Osteoblast (primary cell): ENCODE measurements at regions not wholly inside any gene's neighbourhood (a gene's known extent, or its start where the extent isn't known, plus 50 kb on each side); places are given as distances from the start of the nearest gene placed in this dataset.

Source experiments
- DNase-seq: peaks from one replicate; pipeline ENCODE4 v3.0.0; 2011; ENCODE audit warnings: low spot score, mixed read lengths; ENCODE audit not compliant: insufficient read length; ENCODE audit errors: missing footprints
- H2AFZ ChIP-seq: 2 replicates; pipeline ENCODE4 v1.6.0; 2011; ENCODE audit warnings: mild to moderate bottlenecking, low read length
- H3K27ac ChIP-seq: 2 replicates; pipeline ENCODE4 v1.5.1; 2011; ENCODE audit warnings: mild to moderate bottlenecking, low read depth, low read length, moderate library complexity
- H3K27me3 ChIP-seq: 2 replicates; pipeline ENCODE4 v1.6.0; 2012; ENCODE audit warnings: mild to moderate bottlenecking, control low read depth, inconsistent platforms, low read length, moderate library complexity; ENCODE audit not compliant: insufficient read depth
- H3K36me3 ChIP-seq: 2 replicates; pipeline ENCODE4 v1.5.1; 2011; ENCODE audit warnings: mild to moderate bottlenecking, low read length, control low read depth, moderate library complexity; ENCODE audit not compliant: insufficient read depth
- H3K4me1 ChIP-seq: 2 replicates; pipeline ENCODE4 v1.5.1; 2011; ENCODE audit warnings: mild to moderate bottlenecking, low read length, control low read depth, moderate library complexity; ENCODE audit not compliant: insufficient read depth
- H3K4me2 ChIP-seq: 2 replicates; pipeline ENCODE4 v1.6.0; 2011; ENCODE audit warnings: mild to moderate bottlenecking, low read length; ENCODE audit not compliant: insufficient read depth
- H3K4me3 ChIP-seq: fragments of 200-600 bp; sonication (generic); 3 replicates; pipeline ENCODE4 v1.5.1; 2012; ENCODE audit warnings: mild to moderate bottlenecking, low read length, inconsistent platforms; ENCODE audit not compliant: insufficient read depth
- H3K79me2 ChIP-seq: 2 replicates; pipeline ENCODE4 v1.6.0; 2012; ENCODE audit warnings: mild to moderate bottlenecking, low read length, control low read depth, inconsistent platforms; ENCODE audit not compliant: insufficient read depth
- H3K9me3 ChIP-seq: 2 replicates; pipeline ENCODE4 v1.5.1; 2011; ENCODE audit warnings: low read depth, low read length, control low read depth
- H4K20me1 ChIP-seq: 2 replicates; pipeline ENCODE4 v1.6.0; 2012; ENCODE audit warnings: mild to moderate bottlenecking, low read length, control low read depth; ENCODE audit not compliant: insufficient read depth
- TF ChIP-seq, protein P1 (sequence below): IDR thresholded peaks from 2 replicates; pipeline ENCODE4 v1.5.1; 2011; ENCODE audit warnings: mild to moderate bottlenecking, low read depth, low read length, moderate library complexity; ENCODE audit errors: extremely low read depth

GRCh38 chr18:22547807-22548561 is 130.3 kb upstream of the CTAGE1 start:
- DNase-seq, result no peak
- H3K4me1 ChIP-seq, result peaks cover 37% of the 10 kb centered on the region
- H4K20me1 ChIP-seq, result no peaks in the 10 kb centered on the region
- H3K9me3 ChIP-seq, result no peaks in the 10 kb centered on the region
- H3K36me3 ChIP-seq, result no peaks in the 10 kb centered on the region
- H3K27ac ChIP-seq, result peak overlapping the region; percentile 23
- no peaks in the 10 kb centered on the region for H3K27me3 ChIP-seq
- no peak overlapping the region for H3K4me3 ChIP-seq
- TF ChIP-seq, protein P1, sequence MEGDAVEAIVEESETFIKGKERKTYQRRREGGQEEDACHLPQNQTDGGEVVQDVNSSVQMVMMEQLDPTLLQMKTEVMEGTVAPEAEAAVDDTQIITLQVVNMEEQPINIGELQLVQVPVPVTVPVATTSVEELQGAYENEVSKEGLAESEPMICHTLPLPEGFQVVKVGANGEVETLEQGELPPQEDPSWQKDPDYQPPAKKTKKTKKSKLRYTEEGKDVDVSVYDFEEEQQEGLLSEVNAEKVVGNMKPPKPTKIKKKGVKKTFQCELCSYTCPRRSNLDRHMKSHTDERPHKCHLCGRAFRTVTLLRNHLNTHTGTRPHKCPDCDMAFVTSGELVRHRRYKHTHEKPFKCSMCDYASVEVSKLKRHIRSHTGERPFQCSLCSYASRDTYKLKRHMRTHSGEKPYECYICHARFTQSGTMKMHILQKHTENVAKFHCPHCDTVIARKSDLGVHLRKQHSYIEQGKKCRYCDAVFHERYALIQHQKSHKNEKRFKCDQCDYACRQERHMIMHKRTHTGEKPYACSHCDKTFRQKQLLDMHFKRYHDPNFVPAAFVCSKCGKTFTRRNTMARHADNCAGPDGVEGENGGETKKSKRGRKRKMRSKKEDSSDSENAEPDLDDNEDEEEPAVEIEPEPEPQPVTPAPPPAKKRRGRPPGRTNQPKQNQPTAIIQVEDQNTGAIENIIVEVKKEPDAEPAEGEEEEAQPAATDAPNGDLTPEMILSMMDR, result no peak
- H3K4me2 ChIP-seq, result no peak overlapping the region
- no peak overlapping the region for H2AFZ ChIP-seq
- H3K79me2 ChIP-seq, result no peaks in the 10 kb centered on the region

- no peaks in the 10 kb centered on the region for H3K9me3 ChIP-seq
- H3K4me1 ChIP-seq, result peaks cover 30% of the 10 kb centered on the region
Measured at GRCh38 chr18:22549260-22549937, 131.7 kb upstream of the CTAGE1 start.

GRCh38 chr18:22550366-22550765 is 132.7 kb upstream of the CTAGE1 start:
- DNase-seq, result no peak
- Histone ChIP-seq H3K4me2 (peak overlapping the region; percentile 47), H4K20me1 (no peaks in the 10 kb centered on the region), H3K4me1 (peaks cover 27% of the 10 kb centered on the region), H2AFZ (no peak overlapping the region), H3K9me3 (no peaks in the 10 kb centered on the region), H3K27ac (peak overlapping the region; percentile 97), H3K79me2 (no peaks in the 10 kb centered on the region), H3K4me3 (no peak overlapping the region), H3K36me3 (no peaks in the 10 kb centered on the region), H3K27me3 (no peaks in the 10 kb centered on the region)
- TF ChIP-seq, protein P1, result no peak

More at GRCh38 chr18:22549260-22549937, 131.7 kb upstream of the CTAGE1 start:
- Histone ChIP-seq H3K27ac (no peak overlapping the region), H3K4me2 (no peak overlapping the region), H4K20me1 (no peaks in the 10 kb centered on the region), H3K27me3 (no peaks in the 10 kb centered on the region), H3K79me2 (no peaks in the 10 kb centered on the region), H2AFZ (no peak overlapping the region), H3K36me3 (no peaks in the 10 kb centered on the region), H3K4me3 (no peak overlapping the region)
- DNase-seq, result no peak
- TF ChIP-seq, protein P1, result no peak

DNA sequence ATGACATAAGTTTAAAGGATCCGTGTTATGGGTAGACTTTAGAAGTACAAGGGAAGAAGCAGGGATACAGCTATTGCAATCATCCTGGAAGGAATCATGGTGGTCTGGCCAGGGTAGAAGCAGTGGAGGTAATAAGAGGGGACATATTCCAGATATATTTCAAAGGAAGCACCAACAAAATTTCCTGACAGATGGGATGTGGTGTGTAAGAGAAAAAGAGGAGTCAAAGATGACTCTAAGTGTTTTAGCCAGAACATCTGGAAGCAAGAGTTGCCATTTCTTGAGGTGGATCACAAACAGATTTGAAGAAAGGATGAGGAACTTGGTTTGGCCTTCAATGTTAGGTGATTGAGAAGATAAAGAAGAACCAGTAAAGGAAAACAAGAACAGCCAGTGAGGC is 133.1 kb upstream of the CTAGE1 start:
- Histone ChIP-seq H3K9me3 (no peaks in the 10 kb centered on the region), H3K27ac (peak overlapping the region; percentile 97), H3K79me2 (no peaks in the 10 kb centered on the region), H3K27me3 (no peaks in the 10 kb centered on the region), H3K4me3 (no peak overlapping the region), H2AFZ (no peak overlapping the region), H3K4me2 (peak overlapping the region; percentile 47), H3K36me3 (no peaks in the 10 kb centered on the region), H3K4me1 (peaks cover 26% of the 10 kb centered on the region), H4K20me1 (no peaks in the 10 kb centered on the region)
- TF ChIP-seq, protein P1, result no peak
- DNase-seq, result no peak
